ENCODE measurements at regions not wholly inside any gene's neighbourhood (a gene's known extent, or its start where the extent isn't known, plus 50 kb on each side); places are given as distances from the start of the nearest gene placed in this dataset.

DNA sequence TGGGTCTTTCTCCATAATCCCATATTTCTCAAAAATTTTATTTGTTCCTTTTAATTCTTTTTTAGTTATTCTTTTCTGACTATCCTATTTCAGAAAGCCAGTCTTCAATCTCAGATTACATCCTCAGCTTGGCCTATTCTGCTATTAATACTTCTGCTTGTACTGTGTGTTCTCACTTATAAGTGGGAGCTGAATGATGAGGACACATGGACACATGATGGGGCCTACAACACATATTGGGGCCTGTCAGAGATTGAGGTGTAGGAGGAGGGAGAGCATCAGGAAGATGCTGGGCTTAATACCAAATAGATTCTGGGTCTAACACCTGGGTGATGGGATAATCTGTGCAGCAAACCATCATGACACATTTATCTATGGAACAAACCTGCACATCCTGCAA, 82.3 kb downstream of the MAGEE1 start:
- H3K79me1 ChIP-seq (ENCODE audit: low read depth in 1 of 2, low read length in 2 of 2) = no peaks in the 10 kb centered on the region
- H3K9ac ChIP-seq (ENCODE audit: low read depth, low read length) = no peak overlapping the region
- ChIA-PET POLR2A (ENCODE audit: unreplicated experiment) (no interaction called here), CTCF (no interaction called here)
- no peak overlapping the region for H4K8ac ChIP-seq (ENCODE audit: low read depth in 2 of 2, low read length in 2 of 2)
- H3K18ac ChIP-seq (ENCODE audit: low read depth, low read length) = no peak overlapping the region
- H3K9me1 ChIP-seq (ENCODE audit: insufficient read depth, low read length) = no peaks in the 10 kb centered on the region
- no peak overlapping the region for H2BK15ac ChIP-seq (ENCODE audit: low read depth, low read length)
- no TSS peak for BruUV-seq (replicated peaks)
- no peak overlapping the region for H2BK120ac ChIP-seq (ENCODE audit: low read depth, low read length)
- H3K36me3 ChIP-seq (ENCODE audit: control insufficient read depth, insufficient read depth, low read length) = no peaks in the 10 kb centered on the region
- no peak overlapping the region for H3K56ac ChIP-seq (ENCODE audit: extremely low read depth, insufficient read depth, low read length)
- no peak overlapping the region for H4K91ac ChIP-seq (ENCODE audit: insufficient read depth, low read depth, low read length)
- H3K4ac ChIP-seq (ENCODE audit: low read depth, low read length) = no peak overlapping the region
- intact Hi-C loops (cut with micrococcal nuclease) = no loop called here
- H4K20me1 ChIP-seq (ENCODE audit: insufficient read depth, low read length) = no peaks in the 10 kb centered on the region
- no peaks in the 10 kb centered on the region for H3K4me1 ChIP-seq (ENCODE audit: control insufficient read depth, insufficient read depth, low read length)
- DNase-seq = no peak
- H3K27me3 ChIP-seq (ENCODE audit: control insufficient read depth, insufficient read depth, low read length) = no peaks in the 10 kb centered on the region; the same call in 1 of the 2 replicates
- in situ Hi-C loops (cut with MboI; ENCODE audit: low sequenced_read_pairs) = no loop called here
- dilution Hi-C loops (cut with HindIII; ENCODE audit: low sequenced_read_pairs, unreplicated experiment) = no loop called here
- H2BK5ac ChIP-seq (ENCODE audit: low read depth, low read length, poor library complexity, severe bottlenecking) = no peak overlapping the region
- no peak overlapping the region for H4K5ac ChIP-seq (ENCODE audit: low read depth, low read length)
- no peak overlapping the region for H2AK5ac ChIP-seq (ENCODE audit: low read depth, low read length)
- no peak overlapping the region for H2BK20ac ChIP-seq (ENCODE audit: low read depth, low read length)
- H2AK9ac ChIP-seq (replicated peaks; ENCODE audit: low read depth, low read length, poor library complexity) = no peak overlapping the region
- H3K23ac ChIP-seq (ENCODE audit: low read depth, low read length) = no peak overlapping the region
- no peak overlapping the region for H3K4me2 ChIP-seq (ENCODE audit: low read depth, low read length)
- no peak overlapping the region for H3K27ac ChIP-seq (ENCODE audit: insufficient read depth, low read length)
- ATAC-seq (ENCODE audit: low read depth) = no peak
- H3K4me3 ChIP-seq (ENCODE audit: insufficient read depth, low read depth, low read length) = no peak overlapping the region
- H3K9me3 ChIP-seq (ENCODE audit: control insufficient read depth, insufficient read depth, low read length) = peaks cover 5% of the 10 kb centered on the region; the same call in 1 of the 2 replicates
- no peak overlapping the region for H3K14ac ChIP-seq (replicated peaks; ENCODE audit: low read depth, low read length)
- TF ChIP-seq BHLHE40 (IDR thresholded peaks at IDR 0.05; ENCODE audit: low read depth, low read length) (no peak), MAFK (IDR thresholded peaks at IDR 0.05; ENCODE audit: low read depth, low read length) (no peak), RFX5 (IDR thresholded peaks at IDR 0.05; ENCODE audit: low read depth, low read length) (no peak), MXI1 (IDR thresholded peaks at IDR 0.05; ENCODE audit: borderline replicate concordance, low read depth, low read length) (no peak), SMC3 (IDR thresholded peaks at IDR 0.05; ENCODE audit: low read depth, low read length) (no peak), NFE2L2 (IDR thresholded peaks at IDR 0.05; ENCODE audit: low read depth, low read length) (no peak)
- TF ChIP-seq, protein P1, sequence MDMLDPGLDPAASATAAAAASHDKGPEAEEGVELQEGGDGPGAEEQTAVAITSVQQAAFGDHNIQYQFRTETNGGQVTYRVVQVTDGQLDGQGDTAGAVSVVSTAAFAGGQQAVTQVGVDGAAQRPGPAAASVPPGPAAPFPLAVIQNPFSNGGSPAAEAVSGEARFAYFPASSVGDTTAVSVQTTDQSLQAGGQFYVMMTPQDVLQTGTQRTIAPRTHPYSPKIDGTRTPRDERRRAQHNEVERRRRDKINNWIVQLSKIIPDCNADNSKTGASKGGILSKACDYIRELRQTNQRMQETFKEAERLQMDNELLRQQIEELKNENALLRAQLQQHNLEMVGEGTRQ (IDR thresholded peaks at IDR 0.05; ENCODE audit: low read depth, low read length) = no peak
- no peak overlapping the region for H2AFZ ChIP-seq (replicated peaks; ENCODE audit: low read length, poor library complexity)

Data from IMR-90 (cell line).